Liver (tissue), 8 donors: ENCODE measurements at regions not wholly inside any gene's neighbourhood (a gene's known extent, or its start where the extent isn't known, plus 50 kb on each side); places are given as distances from the start of the nearest gene placed in this dataset.

ENCODE experiments used
- DNase-seq: peaks from one replicate; pipeline ENCODE4 v3.0.0-alpha.2; 2017; ENCODE audit warnings: low spot score
- H3K27ac ChIP-seq, 2 donors: one replicate each; pipeline ENCODE4 v1.7.0; 2013; ENCODE audit warnings: inconsistent platforms in 2 of 2, low read length in 2 of 2, control low read depth in 1 of 2, low read depth in 1 of 2, mild to moderate bottlenecking in 1 of 2
- H3K27me3 ChIP-seq, 4 donors: one replicate each; pipeline versions ENCODE4 v1.6.1 to v1.7.0; 2013; ENCODE audit warnings: low read length in 3 of 4, inconsistent platforms in 1 of 4, mild to moderate bottlenecking in 1 of 4, moderate library complexity in 1 of 4; ENCODE audit not compliant: control insufficient read depth in 4 of 4, insufficient read depth in 4 of 4
- H3K36me3 ChIP-seq, 4 donors: one replicate each; pipeline versions ENCODE4 v1.6.1 to v1.7.0; 2013; ENCODE audit warnings: low read length in 3 of 4, mild to moderate bottlenecking in 3 of 4, low read depth in 1 of 4, moderate library complexity in 1 of 4; ENCODE audit not compliant: control insufficient read depth in 4 of 4, insufficient read depth in 3 of 4
- H3K4me1 ChIP-seq, 4 donors: one replicate each; pipeline versions ENCODE4 v1.6.1 to v1.7.0; 2013; ENCODE audit warnings: low read length in 3 of 4, mild to moderate bottlenecking in 3 of 4, moderate library complexity in 1 of 4; ENCODE audit not compliant: control insufficient read depth in 4 of 4, insufficient read depth in 4 of 4
- H3K4me3 ChIP-seq, 3 donors: one replicate each; pipeline versions ENCODE4 v1.6.1 to v1.7.0; 2013; ENCODE audit warnings: low read length in 3 of 3, control low read depth in 1 of 3, low read depth in 1 of 3, mild to moderate bottlenecking in 1 of 3
- H3K9ac ChIP-seq, 2 donors: one replicate each; pipeline ENCODE4 v1.7.0; 2013; ENCODE audit warnings: low read length in 2 of 2, mild to moderate bottlenecking in 2 of 2, moderate library complexity in 2 of 2, control low read depth in 1 of 2, low read depth in 1 of 2
- H3K9me3 ChIP-seq, 4 donors: one replicate each; pipeline versions ENCODE4 v1.6.1 to v1.7.0; 2013; ENCODE audit warnings: low read length in 3 of 4; ENCODE audit not compliant: control insufficient read depth in 4 of 4
- CTCF ChIP-seq: fragments of 150-350 bp; IDR thresholded peaks from 2 replicates; pipeline ENCODE4 v1.5.1; 2017; ENCODE audit warnings: improper control_type of control experiment, low read depth, low read length; ENCODE audit not compliant: missing input control
- EGR1 ChIP-seq, 2 donors: IDR thresholded peaks; 2 replicates each; pipeline ENCODE4 v1.6.1; 2016 to 2018; ENCODE audit warnings: antibody characterized with exemption in 2 of 2, low read depth in 2 of 2
- FOXA1 ChIP-seq: IDR thresholded peaks from 2 replicates; pipeline ENCODE4 v1.6.1; 2016; ENCODE audit warnings: antibody characterized with exemption
- FOXA2 ChIP-seq: IDR thresholded peaks from 2 replicates; pipeline ENCODE4 v1.6.1; 2016; ENCODE audit warnings: antibody characterized with exemption
- GABPA ChIP-seq, 2 donors: IDR thresholded peaks in 1 of 2; conservative IDR thresholded peaks in 1 of 2; 2 replicates each; pipeline ENCODE4 v1.6.1; 2016; ENCODE audit warnings: antibody characterized with exemption in 2 of 2, mild to moderate bottlenecking in 1 of 2, moderate library complexity in 1 of 2
- HNF4A ChIP-seq, 2 donors: conservative IDR thresholded peaks; 2 replicates each; pipeline ENCODE4 v1.6.1; 2016; ENCODE audit warnings: antibody characterized with exemption in 2 of 2, mild to moderate bottlenecking in 2 of 2
- HNF4G ChIP-seq: IDR thresholded peaks from 2 replicates; pipeline ENCODE4 v1.6.1; 2016; ENCODE audit warnings: antibody characterized with exemption
- JUND ChIP-seq, 2 donors: IDR thresholded peaks; 2 replicates each; pipeline ENCODE4 v1.6.1; 2016; ENCODE audit warnings: antibody characterized with exemption in 2 of 2
- NR2F2 ChIP-seq: IDR thresholded peaks from 2 replicates; pipeline ENCODE4 v1.6.1; 2016; ENCODE audit warnings: antibody characterized with exemption
- RAD21 ChIP-seq, 2 donors: IDR thresholded peaks; 2 replicates each; pipeline ENCODE4 v1.6.1; 2016; ENCODE audit warnings: antibody characterized with exemption in 2 of 2, mild to moderate bottlenecking in 2 of 2
- REST ChIP-seq: IDR thresholded peaks from 2 replicates; pipeline ENCODE4 v1.6.1; 2016; ENCODE audit warnings: antibody characterized with exemption, mild to moderate bottlenecking
- RXRA ChIP-seq, 2 donors: IDR thresholded peaks; 2 replicates each; pipeline ENCODE4 v1.6.1; 2017 to 2018; ENCODE audit warnings: antibody characterized with exemption in 2 of 2, mild to moderate bottlenecking in 1 of 2
- SP1 ChIP-seq: IDR thresholded peaks from 2 replicates; pipeline ENCODE4 v1.6.1; 2018; ENCODE audit warnings: antibody characterized with exemption, mild to moderate bottlenecking
- TAF1 ChIP-seq: conservative IDR thresholded peaks from 2 replicates; pipeline ENCODE4 v1.6.1; 2016; ENCODE audit warnings: antibody characterized with exemption, mild to moderate bottlenecking
- YY1 ChIP-seq: IDR thresholded peaks from 2 replicates; pipeline ENCODE4 v1.6.1; 2016; ENCODE audit warnings: antibody characterized with exemption, mild to moderate bottlenecking
- WGBS: extraction: QIAGEN DNeasy Blood & Tissue Kit; methylation state at CpG from one replicate; pipeline ENCODE4 v1.1.7; 2013; 5-methylcytosine and 5-hydroxymethylcytosine counted together
- TF ChIP-seq, protein P1 (sequence below): IDR thresholded peaks from 2 replicates; pipeline ENCODE4 v1.6.1; 2016; ENCODE audit warnings: antibody characterized with exemption
- TF ChIP-seq, protein P2 (sequence below): IDR thresholded peaks from 2 replicates; pipeline ENCODE4 v1.6.1; 2016; ENCODE audit warnings: antibody characterized with exemption
- TF ChIP-seq, protein P3 (sequence below): IDR thresholded peaks from 2 replicates; pipeline ENCODE4 v1.6.1; 2016; ENCODE audit warnings: antibody characterized with exemption
- donor health status: healthy.
- donor health status: healthy.
- donor health status: healthy.
- donor health status: healthy.
- donor health status: healthy.

DNA sequence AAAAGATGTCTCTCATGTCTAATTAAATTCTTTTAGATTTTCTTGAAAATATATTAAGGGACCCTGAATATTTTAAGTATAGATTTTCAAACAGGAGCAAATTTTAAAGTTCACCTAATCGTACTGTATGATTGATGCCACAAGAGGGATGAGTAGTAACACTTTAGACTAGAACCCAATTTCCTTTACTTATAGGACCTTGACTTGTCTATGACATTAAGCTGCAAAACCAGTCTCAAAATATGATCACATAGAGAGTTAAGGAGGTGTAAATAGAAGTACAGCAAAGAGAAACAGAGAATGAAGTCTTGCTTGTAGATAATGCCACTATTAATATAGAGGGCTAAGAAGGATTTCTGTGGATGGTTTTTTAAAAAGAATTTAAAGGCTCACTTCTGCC lies 312.9 kb upstream of the PRR16 start:
- Histone ChIP-seq H3K4me1 (peaks cover 0 to 4% (median 0%) of the 10 kb centered on the region in 4 donors), H3K4me3 (no peak overlapping the region), H3K36me3 (no peaks in the 10 kb centered on the region), H3K27ac (no peak overlapping the region), H3K27me3 (no peaks in the 10 kb centered on the region), H3K9ac (no peak overlapping the region), H3K9me3 (no peaks in the 10 kb centered on the region)
- TF ChIP-seq JUND (IDR thresholded peaks at IDR 0.05) (no peak), TAF1 (no peak), RAD21 (IDR thresholded peaks at IDR 0.05) (no peak), GABPA (IDR thresholded peaks at IDR 0.05 in 1 of 2, conservative IDR thresholded peaks at IDR 0.05 in 1 of 2) (no peak), YY1 (no peak), SP1 (no peak), FOXA1 (no peak), NR2F2 (no peak), REST (no peak), CTCF (no peak), HNF4A (conservative IDR thresholded peaks at IDR 0.05) (no peak), EGR1 (IDR thresholded peaks at IDR 0.05; ENCODE audit: low read depth in 2 of 2) (no peak), FOXA2 (no peak), RXRA (IDR thresholded peaks at IDR 0.05) (no peak), HNF4G (no peak)
- TF ChIP-seq, protein P1, sequence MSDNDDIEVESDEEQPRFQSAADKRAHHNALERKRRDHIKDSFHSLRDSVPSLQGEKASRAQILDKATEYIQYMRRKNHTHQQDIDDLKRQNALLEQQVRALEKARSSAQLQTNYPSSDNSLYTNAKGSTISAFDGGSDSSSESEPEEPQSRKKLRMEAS: no peak
- TF ChIP-seq, protein P2, sequence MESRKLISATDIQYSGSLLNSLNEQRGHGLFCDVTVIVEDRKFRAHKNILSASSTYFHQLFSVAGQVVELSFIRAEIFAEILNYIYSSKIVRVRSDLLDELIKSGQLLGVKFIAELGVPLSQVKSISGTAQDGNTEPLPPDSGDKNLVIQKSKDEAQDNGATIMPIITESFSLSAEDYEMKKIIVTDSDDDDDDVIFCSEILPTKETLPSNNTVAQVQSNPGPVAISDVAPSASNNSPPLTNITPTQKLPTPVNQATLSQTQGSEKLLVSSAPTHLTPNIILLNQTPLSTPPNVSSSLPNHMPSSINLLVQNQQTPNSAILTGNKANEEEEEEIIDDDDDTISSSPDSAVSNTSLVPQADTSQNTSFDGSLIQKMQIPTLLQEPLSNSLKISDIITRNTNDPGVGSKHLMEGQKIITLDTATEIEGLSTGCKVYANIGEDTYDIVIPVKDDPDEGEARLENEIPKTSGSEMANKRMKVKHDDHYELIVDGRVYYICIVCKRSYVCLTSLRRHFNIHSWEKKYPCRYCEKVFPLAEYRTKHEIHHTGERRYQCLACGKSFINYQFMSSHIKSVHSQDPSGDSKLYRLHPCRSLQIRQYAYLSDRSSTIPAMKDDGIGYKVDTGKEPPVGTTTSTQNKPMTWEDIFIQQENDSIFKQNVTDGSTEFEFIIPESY: no peak
- TF ChIP-seq, protein P3, sequence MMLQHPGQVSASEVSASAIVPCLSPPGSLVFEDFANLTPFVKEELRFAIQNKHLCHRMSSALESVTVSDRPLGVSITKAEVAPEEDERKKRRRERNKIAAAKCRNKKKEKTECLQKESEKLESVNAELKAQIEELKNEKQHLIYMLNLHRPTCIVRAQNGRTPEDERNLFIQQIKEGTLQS: no peak
- no peak for DNase-seq
- WGBS: 81% methylated on average over 1 of the region's 1 CpG
